ENCODE measurements at regions not wholly inside any gene's neighbourhood (a gene's known extent, or its start where the extent isn't known, plus 50 kb on each side); places are given as distances from the start of the nearest gene placed in this dataset.

DNA sequence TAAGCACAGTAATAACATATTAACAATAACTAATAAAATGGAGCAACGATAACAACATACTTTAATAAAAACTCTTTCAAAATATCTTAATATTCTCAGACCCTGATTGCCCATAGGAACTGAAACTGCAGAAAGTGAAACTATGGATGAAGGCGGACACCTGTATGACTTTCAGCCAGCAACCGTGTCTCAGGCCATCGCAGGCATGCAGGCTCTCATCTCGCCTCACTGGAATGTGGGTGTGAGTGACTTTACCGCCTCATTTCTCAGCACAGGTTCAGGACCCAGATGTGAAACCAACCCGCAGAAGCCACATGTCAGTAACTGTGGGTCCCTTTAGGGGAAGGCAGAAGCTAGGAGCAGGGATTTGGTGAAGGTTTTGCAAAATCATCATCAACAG is 539.1 kb downstream of the FAM181B start:
- Histone ChIP-seq H2AFZ (ENCODE audit: low read depth, low read length) (no peak overlapping the region), H3K4me3 (replicated peaks in 1 of 3; ENCODE audit: insufficient read depth in 1 of 3, low read depth in 1 of 3, low read length in 3 of 3) (no peak overlapping the region), H4K20me1 (replicated peaks; ENCODE audit: control insufficient read depth, extremely low read depth, insufficient read depth, low read length) (no peaks in the 10 kb centered on the region), H3K4me1 (ENCODE audit: control insufficient read depth, extremely low read depth, insufficient read depth, low read length) (no peaks in the 10 kb centered on the region), H3K9me3 (replicated peaks; ENCODE audit: control insufficient read depth, insufficient read depth, low read length) (peaks cover 11% of the 10 kb centered on the region), H3K27ac (ENCODE audit: insufficient read depth, low read depth, low read length) (no peak overlapping the region), H3K27me3 (ENCODE audit: control insufficient read depth in 2 of 2, insufficient read depth in 2 of 2, low read length in 2 of 2) (no peaks in the 10 kb centered on the region), H3K36me3 (ENCODE audit: control insufficient read depth in 2 of 2, extremely low read depth in 1 of 2, insufficient read depth in 2 of 2, low read length in 2 of 2) (no peaks in the 10 kb centered on the region), H3K79me2 (ENCODE audit: control insufficient read depth, insufficient read depth, low read length) (no peaks in the 10 kb centered on the region), H3K9ac (replicated peaks; ENCODE audit: extremely low read depth, insufficient read depth, low read length) (no peak overlapping the region), H3K9me1 (replicated peaks; ENCODE audit: control insufficient read depth, extremely low read depth, insufficient read depth, low read length) (no peaks in the 10 kb centered on the region), H3K4me2 (ENCODE audit: insufficient read depth, low read length) (no peak overlapping the region)
- TF ChIP-seq MYC (IDR thresholded peaks at IDR 0.05; ENCODE audit: low read depth, low read length): no peak
- TF ChIP-seq, protein P1, sequence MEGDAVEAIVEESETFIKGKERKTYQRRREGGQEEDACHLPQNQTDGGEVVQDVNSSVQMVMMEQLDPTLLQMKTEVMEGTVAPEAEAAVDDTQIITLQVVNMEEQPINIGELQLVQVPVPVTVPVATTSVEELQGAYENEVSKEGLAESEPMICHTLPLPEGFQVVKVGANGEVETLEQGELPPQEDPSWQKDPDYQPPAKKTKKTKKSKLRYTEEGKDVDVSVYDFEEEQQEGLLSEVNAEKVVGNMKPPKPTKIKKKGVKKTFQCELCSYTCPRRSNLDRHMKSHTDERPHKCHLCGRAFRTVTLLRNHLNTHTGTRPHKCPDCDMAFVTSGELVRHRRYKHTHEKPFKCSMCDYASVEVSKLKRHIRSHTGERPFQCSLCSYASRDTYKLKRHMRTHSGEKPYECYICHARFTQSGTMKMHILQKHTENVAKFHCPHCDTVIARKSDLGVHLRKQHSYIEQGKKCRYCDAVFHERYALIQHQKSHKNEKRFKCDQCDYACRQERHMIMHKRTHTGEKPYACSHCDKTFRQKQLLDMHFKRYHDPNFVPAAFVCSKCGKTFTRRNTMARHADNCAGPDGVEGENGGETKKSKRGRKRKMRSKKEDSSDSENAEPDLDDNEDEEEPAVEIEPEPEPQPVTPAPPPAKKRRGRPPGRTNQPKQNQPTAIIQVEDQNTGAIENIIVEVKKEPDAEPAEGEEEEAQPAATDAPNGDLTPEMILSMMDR (IDR thresholded peaks at IDR 0.05; ENCODE audit: extremely low read depth in 1 of 2, insufficient read depth in 1 of 2, low read depth in 1 of 2, low read length in 2 of 2): no peak
- no peak for TF ChIP-seq EZH2 (IDR thresholded peaks at IDR 0.05; ENCODE audit: borderline replicate concordance, low read depth, low read length, severe bottlenecking)
- no peak for TF ChIP-seq POLR2A (IDR thresholded peaks at IDR 0.05; ENCODE audit: low read depth, low read length)
- TF ChIP-seq, protein P2, sequence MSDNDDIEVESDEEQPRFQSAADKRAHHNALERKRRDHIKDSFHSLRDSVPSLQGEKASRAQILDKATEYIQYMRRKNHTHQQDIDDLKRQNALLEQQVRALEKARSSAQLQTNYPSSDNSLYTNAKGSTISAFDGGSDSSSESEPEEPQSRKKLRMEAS (IDR thresholded peaks at IDR 0.05; ENCODE audit: insufficient read depth, insufficient read length): no peak
- TF ChIP-seq FOS (IDR thresholded peaks at IDR 0.05; ENCODE audit: borderline replicate concordance, insufficient read depth, low read length): no peak
- no peak for TF ChIP-seq POLR2AphosphoS5 (IDR thresholded peaks at IDR 0.05; ENCODE audit: insufficient read depth, low read depth, low read length)
- no peak for TF ChIP-seq GATA2 (IDR thresholded peaks at IDR 0.05; ENCODE audit: insufficient read depth, insufficient read length, low read depth, low read length)
- TF ChIP-seq JUN (IDR thresholded peaks at IDR 0.05; ENCODE audit: borderline replicate concordance, insufficient read depth, insufficient read length, low read depth): no peak
- ChIA-PET POLR2A (no interaction called here), CTCF (no interaction called here)
- no TSS peak for BruUV-seq (replicated peaks)
- dilution Hi-C loops (cut with MboI; ENCODE audit: extremely low pct_ligation_motif_present, low sequenced_read_pairs) (no loop called here), intact Hi-C loops (cut with micrococcal nuclease) (no loop called here)
- FAIRE-seq (no peak), DNase-seq (ENCODE audit: low read depth, low spot score) (no peak)
